Heart left ventricle (tissue), 16 donors: ENCODE measurements at regions not wholly inside any gene's neighbourhood (a gene's known extent, or its start where the extent isn't known, plus 50 kb on each side); places are given as distances from the start of the nearest gene placed in this dataset.

Source experiments
- ATAC-seq, 4 donors: fragments of 200-7000 bp; cut with Tn5 transposase; one replicate each; pipeline ENCODE4 v1.9.1; 2020 to 2022; ENCODE audit warnings: moderate library complexity in 4 of 4, mild to moderate bottlenecking in 3 of 4, moderate number of reproducible peaks in 1 of 4
- DNase-seq, 5 donors: peaks; one replicate each; pipeline ENCODE4 v3.0.0-alpha.2; 2020
- H3K27ac ChIP-seq, 12 donors: fragments of 200-600 bp; sonication (generic) in 4 of 12; one replicate each; pipeline versions ENCODE4 v1.5.0 to v1.8.0; 2016 to 2022; ENCODE audit warnings: mild to moderate bottlenecking in 2 of 12
- H3K27me3 ChIP-seq, 9 donors: fragments of 200-600 bp; sonication (generic) in 2 of 9; one replicate each; pipeline versions ENCODE4 v1.5.1 to v1.8.0; 2016 to 2022; ENCODE audit warnings: mild to moderate bottlenecking in 3 of 9
- H3K36me3 ChIP-seq, 9 donors: fragments of 200-600 bp; sonication (generic) in 2 of 9; one replicate each; pipeline versions ENCODE4 v1.5.0 to v1.8.0; 2018 to 2022; ENCODE audit warnings: mild to moderate bottlenecking in 2 of 9
- H3K4me1 ChIP-seq, 12 donors: fragments of 200-600 bp; sonication (generic) in 4 of 12; one replicate each; pipeline versions ENCODE4 v1.5.0 to v1.8.0; 2016 to 2022; ENCODE audit warnings: mild to moderate bottlenecking in 3 of 12
- H3K4me3 ChIP-seq, 12 donors: fragments of 200-600 bp; sonication (generic) in 4 of 12; one replicate each; pipeline versions ENCODE4 v1.5.0 to v1.8.0; 2017 to 2022; ENCODE audit warnings: mild to moderate bottlenecking in 9 of 12, moderate library complexity in 4 of 12
- H3K9me3 ChIP-seq, 12 donors: fragments of 200-600 bp; sonication (generic) in 4 of 12; one replicate each; pipeline versions ENCODE4 v1.5.0 to v1.8.0; 2016 to 2022; ENCODE audit warnings: mild to moderate bottlenecking in 1 of 12
- CTCF ChIP-seq, 12 donors: fragments of 200-600 bp; sonication (generic) in 4 of 12; IDR thresholded peaks; one replicate each; pipeline versions ENCODE4 v1.5.0 to v1.8.0; 2018 to 2022; ENCODE audit warnings: antibody characterized with exemption in 12 of 12, mild to moderate bottlenecking in 5 of 12
- POLR2A ChIP-seq, 2 donors: fragments of 450-650 bp; IDR thresholded peaks; one replicate each; pipeline ENCODE4 v1.6.1; 2017; ENCODE audit warnings: antibody characterized with exemption in 2 of 2, mild to moderate bottlenecking in 2 of 2, moderate library complexity in 2 of 2
- WGBS, 4 donors: extraction: QIAGEN DNeasy Blood & Tissue Kit in 2 of 4; methylation state at CpG; one replicate each; pipeline versions ENCODE4 v1.1.5 to v1.1.7; 2013 to 2018; 5-methylcytosine and 5-hydroxymethylcytosine counted together
- intact Hi-C, 10 donors: fragments of 100-400 bp; cut with DNase I; formaldehyde crosslinking; loops; one replicate each; pipeline versions ENCODE4 v1.11.1 to v1.14.2; 2022
- donor health status: ischemic (EF 13 %, LVEDD 7.1; RV severe dilation, severe dysfunction).
- donor health status: healthy with polysubstance abuse.
- donor health status: DM: no; HTN: yes; CAD: no.
- donor health status: DM: no; HTN: no; CAD: no.
- donor health status: ischemic (EF 25% LVEDD 6.9; RV normal size, moderate dysfunction).
- donor health status: ischemic (EF 25% LVEDD 5.7; RV mildly dilated, moderate dysfunction).
- donor health status: healthy.
- donor health status: DM: yes; HTN: yes; CAD: no.
- donor health status: ischemic (EF 35%, LVEDD 5.7; RV mildly dilated, moderate dysfunction).
- donor health status: nonischemic (EF 11% LVEDD 7.7; RV severe dilation, severe dysfunction).
- donor health status: DM: yes; HTN: yes; CAD: no.
- donor health status: PGD.
- donor health status: ischemic (EF 29% LVEDD 5.4; RV normal size, mild dysfunction).
- donor health status: nonischemic (EF 23%, LVEDD 6.1; RV moderate dilation, normal function).

- DNase-seq (no peak), ATAC-seq (no peak)
- no peak overlapping the region for H3K4me3 ChIP-seq
- no peaks in the 10 kb centered on the region for H3K27me3 ChIP-seq
- 64 to 73% (median 68%) methylated on average over 5 of the region's 5 CpGs for WGBS, 4 donors
- H3K27ac ChIP-seq, result no peak overlapping the region
- intact Hi-C loops, result no loop called here
- H3K9me3 ChIP-seq, result no peaks in the 10 kb centered on the region
- no peaks in the 10 kb centered on the region for H3K36me3 ChIP-seq
- no peaks in the 10 kb centered on the region for H3K4me1 ChIP-seq
- TF ChIP-seq POLR2A (IDR thresholded peaks at IDR 0.05) (no peak), CTCF (IDR thresholded peaks at IDR 0.05) (no peak)
Observed at GRCh38 chr2:105686588-105686987, 58.1 kb upstream of the NCK2 start.

GRCh38 chr2:105683011-105683492, 61.7 kb upstream of the NCK2 start:
- ATAC-seq, result no peak
- Histone ChIP-seq H3K27me3 (no peaks in the 10 kb centered on the region), H3K4me1 (no peaks in the 10 kb centered on the region), H3K36me3 (no peaks in the 10 kb centered on the region), H3K4me3 (no peak overlapping the region), H3K9me3 (no peaks in the 10 kb centered on the region), H3K27ac (no peak overlapping the region)
- intact Hi-C loops, result no loop called here
- DNase-seq, result no peak
- TF ChIP-seq CTCF (IDR thresholded peaks at IDR 0.05), result no peak
- TF ChIP-seq POLR2A (IDR thresholded peaks at IDR 0.05), result no peak

GRCh38 chr2:105682401-105682800, 62.3 kb upstream of the NCK2 start:
- DNase-seq (no peak), ATAC-seq (no peak)
- no peak overlapping the region for H3K4me3 ChIP-seq
- no peaks in the 10 kb centered on the region for H3K36me3 ChIP-seq
- 89 to 93% (median 90%) methylated on average over 6 of the region's 6 CpGs for WGBS, 4 donors
- intact Hi-C loops, result no loop called here
- no peak for TF ChIP-seq CTCF (IDR thresholded peaks at IDR 0.05)
- no peak for TF ChIP-seq POLR2A (IDR thresholded peaks at IDR 0.05)
- no peak overlapping the region for H3K27ac ChIP-seq
- no peaks in the 10 kb centered on the region for H3K4me1 ChIP-seq
- H3K9me3 ChIP-seq, result no peaks in the 10 kb centered on the region
- no peaks in the 10 kb centered on the region for H3K27me3 ChIP-seq

GRCh38 chr2:105681927-105682326, 62.8 kb upstream of the NCK2 start:
- no peak for TF ChIP-seq CTCF (IDR thresholded peaks at IDR 0.05)
- TF ChIP-seq POLR2A (IDR thresholded peaks at IDR 0.05), result no peak
- no peak overlapping the region for H3K4me3 ChIP-seq
- no peaks in the 10 kb centered on the region for H3K4me1 ChIP-seq
- 93 to 98% (median 98%) methylated on average over 2 of the region's 2 CpGs for WGBS, 4 donors
- H3K27me3 ChIP-seq, result no peaks in the 10 kb centered on the region
- H3K36me3 ChIP-seq, result no peaks in the 10 kb centered on the region
- intact Hi-C loops, result no loop called here
- no peak for DNase-seq
- ATAC-seq, result no peak
- H3K27ac ChIP-seq, result no peak overlapping the region
- no peaks in the 10 kb centered on the region for H3K9me3 ChIP-seq
